Panc1 (cell line): ENCODE measurements at regions not wholly inside any gene's neighbourhood (a gene's known extent, or its start where the extent isn't known, plus 50 kb on each side); places are given as distances from the start of the nearest gene placed in this dataset.

Experiments
- ATAC-seq: fragments of 200-7000 bp; cut with Tn5 transposase; 2 replicates; pipeline ENCODE4 v1.9.1; 2020; ENCODE audit warnings: mild to moderate bottlenecking, moderate library complexity
- BruUV-seq: library from RNA; stranded (reverse); fragments of 400-500 nt; replicated peaks from 2 replicates; lab custom pipeline; 2021; lab: Mats Ljungman, UMichigan
- CTCF ChIA-PET: fragments of 300-600 bp; sonication (Branson Sonifier 250); formaldehyde crosslinking; loops from one replicate; lab custom pipeline; 2022; ENCODE audit warnings: antibody characterized with exemption; lab: Charles Lee
- POLR2A ChIA-PET: fragments of 300-600 bp; sonication (Branson Sonifier 250); formaldehyde crosslinking; loops from one replicate; lab custom pipeline; 2022; ENCODE audit warnings: antibody characterized with exemption; lab: Charles Lee
- DNase-seq: peaks from one replicate; pipeline ENCODE4 v3.0.0-alpha.2; 2010; ENCODE audit warnings: low read depth, low spot score
- H3K27ac ChIP-seq: 2 replicates; pipeline ENCODE4 v1.5.1; 2011; ENCODE audit warnings: mild to moderate bottlenecking, low read length, inconsistent platforms
- H3K27me3 ChIP-seq: fragments of 200-500 bp; sonication (Bioruptor generic); 2 replicates; pipeline ENCODE4 v1.6.0; 2014; ENCODE audit warnings: low read length, inconsistent platforms; ENCODE audit not compliant: control insufficient read depth, insufficient read depth
- H3K36me3 ChIP-seq: fragments of 200-500 bp; sonication (Bioruptor generic); 2 replicates; pipeline ENCODE4 v1.5.1; 2014; ENCODE audit warnings: inconsistent platforms, mild to moderate bottlenecking, low read length, moderate library complexity; ENCODE audit not compliant: control insufficient read depth, insufficient read depth
- H3K4me1 ChIP-seq: 2 replicates; pipeline ENCODE4 v1.5.1; 2011; ENCODE audit warnings: inconsistent platforms, mild to moderate bottlenecking, low read length, moderate library complexity; ENCODE audit not compliant: control insufficient read depth, insufficient read depth
- H3K4me3 ChIP-seq, 2 experiments: 2 replicates each; pipeline ENCODE4 v1.5.1; 2011 to 2012; ENCODE audit warnings: low read depth in 2 of 2, low read length in 2 of 2, mild to moderate bottlenecking in 2 of 2, inconsistent platforms in 1 of 2, moderate library complexity in 1 of 2
- H3K9me3 ChIP-seq: fragments of 200-500 bp; sonication (Bioruptor generic); 2 replicates; pipeline ENCODE4 v1.5.1; 2014; ENCODE audit warnings: low read depth, mild to moderate bottlenecking, inconsistent platforms, low read length, moderate library complexity; ENCODE audit not compliant: control insufficient read depth, insufficient read depth
- CTCF ChIP-seq: fragments of 450-650 bp; IDR thresholded peaks from 2 replicates; pipeline ENCODE4 v1.5.1; 2017; ENCODE audit warnings: mild to moderate bottlenecking
- POLR2AphosphoS5 ChIP-seq: IDR thresholded peaks from 2 replicates; pipeline ENCODE4 v1.6.1; 2012; ENCODE audit warnings: mild to moderate bottlenecking, low read depth, low read length, moderate library complexity
- REST ChIP-seq, 2 experiments: IDR thresholded peaks; 2 replicates each; pipeline ENCODE4 v1.6.1; 2011 to 2012; ENCODE audit warnings: low read depth in 2 of 2, control low read depth in 1 of 2, low read length in 1 of 2, mild to moderate bottlenecking in 1 of 2, moderate library complexity in 1 of 2; ENCODE audit not compliant: insufficient read depth in 1 of 2
- SIN3A ChIP-seq: IDR thresholded peaks from 2 replicates; pipeline ENCODE4 v1.6.1; 2012; ENCODE audit warnings: low read depth, mild to moderate bottlenecking, low read length, moderate library complexity, borderline replicate concordance; ENCODE audit not compliant: insufficient read depth
- TCF7L2 ChIP-seq: IDR thresholded peaks from 2 replicates; pipeline ENCODE4 v1.6.1; 2011; ENCODE audit warnings: mild to moderate bottlenecking, low read depth, low read length, inconsistent platforms
- in situ Hi-C: cut with HindIII; loops from 2 replicates; pipeline ENCODE4 v1.10.0; 2016; ENCODE audit warnings: low sequenced_read_pairs, low pct_unique_long_range_greater_than_20kb
- intact Hi-C: fragments of 100-400 bp; cut with micrococcal nuclease; formaldehyde crosslinking; loops from one replicate; pipeline ENCODE4 v1.10.0; 2022; ENCODE audit not compliant: unreplicated experiment

- no peak for TF ChIP-seq REST (IDR thresholded peaks at IDR 0.05; ENCODE audit: insufficient read depth in 1 of 2, low read depth in 2 of 2, low read length in 1 of 2)
- no peak for TF ChIP-seq CTCF
- TF ChIP-seq SIN3A = no peak
- H3K27ac ChIP-seq = no peak overlapping the region
- in situ Hi-C loops = no loop called here
- no peaks in the 10 kb centered on the region for H3K36me3 ChIP-seq
- CTCF ChIA-PET = no interaction called here
- no TSS peak for BruUV-seq
- intact Hi-C loops = no loop called here
- no peak for DNase-seq
- ATAC-seq = no peak
- POLR2A ChIA-PET = no interaction called here
- no peaks in the 10 kb centered on the region for H3K4me1 ChIP-seq
- H3K4me3 ChIP-seq = no peak overlapping the region
- H3K9me3 ChIP-seq = no peaks in the 10 kb centered on the region
- no peaks in the 10 kb centered on the region for H3K27me3 ChIP-seq
These were observed 103.7 kb upstream of the LGR5 start for GRCh38 chr12:71335963-71336257.

- ChIA-PET CTCF (no interaction called here), POLR2A (no interaction called here)
- Histone ChIP-seq H3K4me3 (no peak overlapping the region), H3K27me3 (no peaks in the 10 kb centered on the region), H3K27ac (no peak overlapping the region), H3K9me3 (no peaks in the 10 kb centered on the region), H3K4me1 (no peaks in the 10 kb centered on the region), H3K36me3 (no peaks in the 10 kb centered on the region)
- DNase-seq (no peak), ATAC-seq (no peak)
- in situ Hi-C loops = no loop called here
- intact Hi-C loops = no loop called here
- no peak for TF ChIP-seq REST (IDR thresholded peaks at IDR 0.05; ENCODE audit: insufficient read depth in 1 of 2, low read depth in 2 of 2, low read length in 1 of 2)
- TF ChIP-seq TCF7L2 = no peak
- TF ChIP-seq CTCF = no peak
- no peak for TF ChIP-seq SIN3A
- TF ChIP-seq POLR2AphosphoS5 = no peak
- BruUV-seq = no TSS peak
These were observed 104.2 kb upstream of the LGR5 start for GRCh38 chr12:71335151-71335962.
